Upper lobe of right lung (tissue), 1 donor: ENCODE measurements at regions not wholly inside any gene's neighbourhood (a gene's known extent, or its start where the extent isn't known, plus 50 kb on each side); places are given as distances from the start of the nearest gene placed in this dataset.

ENCODE experiments used
- ATAC-seq: fragments of 200-7000 bp; cut with Tn5 transposase; one replicate; pipeline ENCODE4 v1.9.1; 2020; ENCODE audit warnings: mild to moderate bottlenecking, moderate library complexity
- DNase-seq: peaks from one replicate; pipeline ENCODE4 v3.0.0-alpha.2; 2020
- H3K27ac ChIP-seq: fragments of 200-600 bp; one replicate; pipeline ENCODE4 v1.8.0; 2022
- H3K27me3 ChIP-seq: fragments of 200-600 bp; one replicate; pipeline ENCODE4 v1.8.0; 2022; ENCODE audit warnings: mild to moderate bottlenecking
- H3K36me3 ChIP-seq: fragments of 200-600 bp; one replicate; pipeline ENCODE4 v1.8.0; 2022
- H3K4me1 ChIP-seq: fragments of 200-600 bp; one replicate; pipeline ENCODE4 v1.8.0; 2022
- H3K4me3 ChIP-seq: fragments of 200-600 bp; one replicate; pipeline ENCODE4 v1.8.0; 2022; ENCODE audit warnings: mild to moderate bottlenecking
- H3K9me3 ChIP-seq: fragments of 200-600 bp; one replicate; pipeline ENCODE4 v1.8.0; 2022
- CTCF ChIP-seq: fragments of 200-600 bp; IDR thresholded peaks from one replicate; pipeline ENCODE4 v1.8.0; 2022; ENCODE audit warnings: antibody characterized with exemption
- intact Hi-C: fragments of 100-400 bp; cut with DNase I; formaldehyde crosslinking; loops from one replicate; pipeline ENCODE4 v1.11.0; 2022
- donor health status: DM: no; HTN: yes; CAD: no; lungs with severe emphysema.

- no peaks in the 10 kb centered on the region for H3K36me3 ChIP-seq
- no peak for TF ChIP-seq CTCF
- no peaks in the 10 kb centered on the region for H3K4me1 ChIP-seq
- no peaks in the 10 kb centered on the region for H3K27me3 ChIP-seq
- no peak for DNase-seq
- intact Hi-C loops: no loop called here
- no peak overlapping the region for H3K4me3 ChIP-seq
- H3K27ac ChIP-seq: no peak overlapping the region
- ATAC-seq: no peak
- H3K9me3 ChIP-seq: peaks cover 11% of the 10 kb centered on the region
These were observed 662.3 kb downstream of the NR2F2 start for GRCh38 chr15:96992817-96993216.

- intact Hi-C loops: no loop called here
These were observed 667.0 kb downstream of the NR2F2 start for GRCh38 chr15:96997538-96997937.

GRCh38 chr15:97009031-97009431, 678.5 kb downstream of the NR2F2 start:
- no peak overlapping the region for H3K4me3 ChIP-seq
- DNase-seq (no peak), ATAC-seq (no peak)
- H3K4me1 ChIP-seq: no peaks in the 10 kb centered on the region
- intact Hi-C loops: no loop called here
- TF ChIP-seq CTCF: no peak
- no peaks in the 10 kb centered on the region for H3K9me3 ChIP-seq
- H3K27ac ChIP-seq: no peak overlapping the region
- no peaks in the 10 kb centered on the region for H3K27me3 ChIP-seq
- no peaks in the 10 kb centered on the region for H3K36me3 ChIP-seq

More at GRCh38 chr15:96997538-96997937, 667.0 kb downstream of the NR2F2 start:
- ATAC-seq (no peak), DNase-seq (no peak)
- H3K9me3 ChIP-seq: peaks cover 4% of the 10 kb centered on the region
- H3K27me3 ChIP-seq: no peaks in the 10 kb centered on the region
- H3K4me1 ChIP-seq: no peaks in the 10 kb centered on the region
- no peaks in the 10 kb centered on the region for H3K36me3 ChIP-seq
- no peak overlapping the region for H3K27ac ChIP-seq
- no peak for TF ChIP-seq CTCF
- H3K4me3 ChIP-seq: no peak overlapping the region

GRCh38 chr15:97012986-97013385, 682.5 kb downstream of the NR2F2 start:
- no peak overlapping the region for H3K27ac ChIP-seq
- no peak overlapping the region for H3K4me3 ChIP-seq
- no peaks in the 10 kb centered on the region for H3K4me1 ChIP-seq
- ATAC-seq: no peak
- no peak for DNase-seq
- intact Hi-C loops: no loop called here
- no peak for TF ChIP-seq CTCF
- H3K9me3 ChIP-seq: no peaks in the 10 kb centered on the region
- H3K27me3 ChIP-seq: no peaks in the 10 kb centered on the region
- no peaks in the 10 kb centered on the region for H3K36me3 ChIP-seq

- intact Hi-C loops: no loop called here
- no peaks in the 10 kb centered on the region for H3K9me3 ChIP-seq
- no peak for DNase-seq
- no peak for TF ChIP-seq CTCF
- H3K27ac ChIP-seq: no peak overlapping the region
- no peak for ATAC-seq
- H3K4me1 ChIP-seq: no peaks in the 10 kb centered on the region
- H3K4me3 ChIP-seq: no peak overlapping the region
- no peaks in the 10 kb centered on the region for H3K27me3 ChIP-seq
- H3K36me3 ChIP-seq: no peaks in the 10 kb centered on the region
These were observed 683.0 kb downstream of the NR2F2 start for GRCh38 chr15:97013491-97013890.

GRCh38 chr15:97014001-97014400, 683.5 kb downstream of the NR2F2 start:
- TF ChIP-seq CTCF: no peak
- Histone ChIP-seq H3K36me3 (no peaks in the 10 kb centered on the region), H3K4me1 (no peaks in the 10 kb centered on the region), H3K4me3 (no peak overlapping the region), H3K27me3 (no peaks in the 10 kb centered on the region), H3K27ac (no peak overlapping the region), H3K9me3 (no peaks in the 10 kb centered on the region)
- intact Hi-C loops: no loop called here
- ATAC-seq (no peak), DNase-seq (no peak)
